NT2/D1 (cell line): ENCODE measurements at regions not wholly inside any gene's neighbourhood (a gene's known extent, or its start where the extent isn't known, plus 50 kb on each side); places are given as distances from the start of the nearest gene placed in this dataset.

Source experiments
- YY1 ChIP-seq: IDR thresholded peaks from 2 replicates; pipeline ENCODE4 v1.6.1; 2011; ENCODE audit not compliant: insufficient read length, insufficient read depth
- ZNF274 ChIP-seq: IDR thresholded peaks from 2 replicates; pipeline ENCODE4 v1.6.1; 2011; ENCODE audit warnings: mild to moderate bottlenecking, low read depth, low read length

GRCh38 chr17:77294761-77295160 lies 154.0 kb downstream of the SEC14L1 start:
- TF ChIP-seq YY1 (no peak), ZNF274 (no peak)
